H1 (cell line): ENCODE measurements at regions not wholly inside any gene's neighbourhood (a gene's known extent, or its start where the extent isn't known, plus 50 kb on each side); places are given as distances from the start of the nearest gene placed in this dataset.
"Not testable (repeated sequence)": the region's sequence is repeated elsewhere in the genome, so short reads cannot be mapped to it uniquely, and the experiment has no call there.

Source experiments
- CTCF ChIA-PET: fragments of 300-600 bp; sonication (Branson Sonifier 250); formaldehyde crosslinking; loops from one replicate; lab custom pipeline; 2021; ENCODE audit not compliant: partially characterized antibody; lab: Charles Lee
- POLR2A ChIA-PET: fragments of 300-600 bp; sonication (Branson Sonifier 250); formaldehyde crosslinking; loops from one replicate; lab custom pipeline; 2021; ENCODE audit warnings: inconsistent platforms; ENCODE audit not compliant: partially characterized antibody; lab: Charles Lee
- DNase-seq, 2 experiments: peaks; one replicate each; pipeline versions ENCODE4 v3.0.0 to v3.0.0-alpha.2; 2010 to 2022; ENCODE audit warnings: low spot score in 2 of 2, low read depth in 1 of 2, mixed read lengths in 1 of 2
- FAIRE-seq: peaks from 2 replicates; lab custom pipeline; 2011; peaks lifted over from hg19 to GRCh38; lab: Jason Lieb, UNC
- H2AFZ ChIP-seq: 2 replicates; pipeline ENCODE4 v1.8.1; 2012; ENCODE audit warnings: low read length, inconsistent platforms
- H2AK5ac ChIP-seq: 2 replicates; pipeline ENCODE4 v1.6.1; 2013; ENCODE audit warnings: low read depth, low read length
- H2BK120ac ChIP-seq: replicated peaks from 2 replicates; pipeline ENCODE3; 2013; ENCODE audit warnings: low read depth, low read length, inconsistent platforms
- H2BK12ac ChIP-seq: 2 replicates; pipeline ENCODE4 v1.6.1; 2013; ENCODE audit warnings: low read depth, low read length
- H2BK15ac ChIP-seq: 2 replicates; pipeline ENCODE4 v1.6.1; 2013; ENCODE audit warnings: low read length
- H2BK20ac ChIP-seq: 2 replicates; pipeline ENCODE4 v1.6.1; 2013; ENCODE audit warnings: low read length
- H2BK5ac ChIP-seq: 2 replicates; pipeline ENCODE4 v1.6.1; 2013; ENCODE audit warnings: low read depth, low read length
- H3K14ac ChIP-seq: 2 replicates; pipeline ENCODE4 v1.6.1; 2013; ENCODE audit warnings: inconsistent platforms; ENCODE audit not compliant: insufficient read length
- H3K18ac ChIP-seq: 2 replicates; pipeline ENCODE4 v1.6.1; 2013; ENCODE audit warnings: low read length; ENCODE audit errors: extremely low read depth
- H3K23ac ChIP-seq: 2 replicates; pipeline ENCODE4 v1.6.1; 2013; ENCODE audit warnings: inconsistent platforms; ENCODE audit not compliant: insufficient read length
- H3K23me2 ChIP-seq: 2 replicates; pipeline ENCODE4 v1.6.1; 2013; ENCODE audit warnings: low read depth, low read length
- H3K27ac ChIP-seq: 2 replicates; pipeline ENCODE4 v1.6.1; 2011; ENCODE audit warnings: low read depth, low read length, inconsistent platforms
- H3K27me3 ChIP-seq, 4 experiments: replicated peaks in 1 of 4; 1 replicate in 1 of 4; 2 replicates in 3 of 4; pipeline versions ENCODE4 v1.6.1 to v1.8.1; 2011 to 2013; ENCODE audit warnings: low read length in 3 of 4, mild to moderate bottlenecking in 3 of 4, inconsistent platforms in 2 of 4, mixed read lengths in 2 of 4, moderate library complexity in 1 of 4; ENCODE audit not compliant: control insufficient read depth in 3 of 4, insufficient read depth in 3 of 4; ENCODE audit errors: extremely low read depth in 1 of 4
- H3K36me3 ChIP-seq, 4 experiments: 2 replicates each; pipeline versions ENCODE4 v1.6.1 to v1.8.1; 2011 to 2013; ENCODE audit warnings: mild to moderate bottlenecking in 4 of 4, low read length in 3 of 4, moderate library complexity in 2 of 4, control low read depth in 1 of 4, inconsistent platforms in 1 of 4; ENCODE audit not compliant: insufficient read depth in 4 of 4, control insufficient read depth in 2 of 4
- H3K4ac ChIP-seq: replicated peaks from 2 replicates; pipeline ENCODE3; 2013; ENCODE audit warnings: low read length, low read depth, mixed read lengths, inconsistent platforms; ENCODE audit not compliant: insufficient read length
- H3K4me1 ChIP-seq, 4 experiments: replicated peaks in 1 of 4; 1 replicate in 1 of 4; 2 replicates in 3 of 4; pipeline versions ENCODE4 v1.6.1 to v1.8.1; 2011 to 2013; ENCODE audit warnings: low read length in 3 of 4, inconsistent platforms in 2 of 4, mixed read lengths in 1 of 4; ENCODE audit not compliant: insufficient read depth in 4 of 4, control insufficient read depth in 3 of 4
- H3K4me2 ChIP-seq, 2 experiments: 2 replicates each; pipeline versions ENCODE4 v1.6.1 to v1.8.1; 2011 to 2013; ENCODE audit warnings: low read depth in 2 of 2, low read length in 2 of 2, control low read depth in 1 of 2, inconsistent platforms in 1 of 2, mild to moderate bottlenecking in 1 of 2; ENCODE audit not compliant: insufficient read depth in 1 of 2
- H3K4me3 ChIP-seq, 4 experiments: fragments of 200-600, 300-600 bp in 1 of 4; sonication (generic), shearing (Covaris generic), sonication (Bioruptor Twin) in 1 of 4; 2 replicates each; pipeline versions ENCODE4 v1.5.1 to v1.8.1; 2011 to 2016; ENCODE audit warnings: low read length in 4 of 4, low read depth in 3 of 4, control low read depth in 2 of 4, inconsistent platforms in 2 of 4, mild to moderate bottlenecking in 2 of 4, mixed read lengths in 1 of 4, moderate library complexity in 1 of 4; ENCODE audit not compliant: insufficient read depth in 2 of 4; ENCODE audit errors: extremely low read depth in 1 of 4
- H3K56ac ChIP-seq: replicated peaks from 2 replicates; pipeline ENCODE3; 2013; ENCODE audit warnings: low read depth, mild to moderate bottlenecking, mixed read lengths, low read length, inconsistent platforms; ENCODE audit not compliant: insufficient read length
- H3K79me1 ChIP-seq: 2 replicates; pipeline ENCODE4 v1.6.1; 2013; ENCODE audit warnings: low read depth, low read length, control low read depth
- H3K79me2 ChIP-seq, 2 experiments: 2 replicates each; pipeline versions ENCODE4 v1.6.1 to v1.8.1; 2012 to 2013; ENCODE audit warnings: low read length in 2 of 2, mild to moderate bottlenecking in 2 of 2, inconsistent platforms in 1 of 2; ENCODE audit not compliant: insufficient read depth in 2 of 2, control insufficient read depth in 1 of 2
- H3K9ac ChIP-seq, 4 experiments: replicated peaks in 1 of 4; 1 replicate in 1 of 4; 2 replicates in 3 of 4; pipeline versions ENCODE4 v1.6.1 to v1.8.1; 2011 to 2013; ENCODE audit warnings: low read depth in 3 of 4, low read length in 3 of 4, control low read depth in 2 of 4, mild to moderate bottlenecking in 2 of 4, moderate library complexity in 2 of 4, inconsistent platforms in 1 of 4; ENCODE audit errors: extremely low read depth in 1 of 4
- H3K9me3 ChIP-seq, 2 experiments: 2 replicates each; pipeline versions ENCODE4 v1.6.1 to v1.8.1; 2012 to 2013; ENCODE audit warnings: mild to moderate bottlenecking in 2 of 2, moderate library complexity in 2 of 2, control low read depth in 1 of 2, inconsistent platforms in 1 of 2, low read depth in 1 of 2, low read length in 1 of 2, mixed read lengths in 1 of 2; ENCODE audit not compliant: insufficient read depth in 2 of 2
- H4K20me1 ChIP-seq, 2 experiments: replicated peaks in 1 of 2; 2 replicates each; pipeline versions ENCODE3 to v1.8.1; 2011 to 2013; ENCODE audit warnings: inconsistent platforms in 2 of 2, low read length in 2 of 2, mild to moderate bottlenecking in 1 of 2; ENCODE audit not compliant: insufficient read depth in 2 of 2, control insufficient read depth in 1 of 2
- H4K5ac ChIP-seq: 2 replicates; pipeline ENCODE4 v1.6.1; 2013; ENCODE audit warnings: low read length, low read depth, mixed read lengths, inconsistent platforms; ENCODE audit not compliant: insufficient read length
- H4K8ac ChIP-seq: 2 replicates; pipeline ENCODE4 v1.8.0; 2013; ENCODE audit warnings: mild to moderate bottlenecking, moderate library complexity, low read length, inconsistent platforms; ENCODE audit not compliant: insufficient read depth; ENCODE audit errors: extremely low read depth
- H4K91ac ChIP-seq: replicated peaks from 2 replicates; pipeline ENCODE3; 2013; ENCODE audit warnings: low read length, mixed read lengths, inconsistent platforms; ENCODE audit not compliant: insufficient read length
- ASH2L ChIP-seq: fragments of 200-600, 300-600 bp; sonication (generic); IDR thresholded peaks from one replicate; pipeline ENCODE4 v1.7.1; 2017; ENCODE audit warnings: low read length
- CHD2 ChIP-seq: IDR thresholded peaks from 2 replicates; pipeline ENCODE4 v1.6.1; 2012; ENCODE audit warnings: low read length, improper control_type of control experiment
- GABPA ChIP-seq: IDR thresholded peaks from 2 replicates; pipeline ENCODE4 v1.6.1; 2011; ENCODE audit warnings: mild to moderate bottlenecking, low read length, moderate library complexity, borderline replicate concordance; ENCODE audit not compliant: insufficient read depth
- TAF7 ChIP-seq: optimal IDR thresholded peaks from 2 replicates; pipeline ENCODE3; 2011; ENCODE audit warnings: low read depth, mild to moderate bottlenecking, inconsistent platforms, low read length, moderate library complexity, borderline replicate concordance
- TBP ChIP-seq: IDR thresholded peaks from 2 replicates; pipeline ENCODE4 v1.6.1; 2011; ENCODE audit warnings: low read depth, low read length, improper control_type of control experiment
- WGBS, 2 experiments: shearing (Covaris generic) in 1 of 2; methylation state at CpG; one replicate each; pipeline versions ENCODE4 v1.1.6 to v1.1.7; 2013 to 2015; ENCODE audit warnings: low lambda C conversion rate in 2 of 2, mixed read lengths in 2 of 2, inconsistent platforms in 1 of 2, low coverage in 1 of 2, missing lambda C conversion rate in 1 of 2; ENCODE audit not compliant: insufficient replicate concordance in 2 of 2, insufficient coverage in 1 of 2, insufficient read length in 1 of 2; ENCODE audit errors: extremely low coverage in 1 of 2, missing lambda C conversion rate in 1 of 2; 5-methylcytosine and 5-hydroxymethylcytosine counted together

- TF ChIP-seq TBP (no peak), GABPA (no peak), CHD2 (no peak), TAF7 (no peak), ASH2L (no peak)
Measured at GRCh38 chr7:63057265-63057664, 941.4 kb upstream of the ZNF722 start (continued).

GRCh38 chr7:63060701-63061100 lies 937.9 kb upstream of the ZNF722 start:
- H4K8ac ChIP-seq, H2BK12ac ChIP-seq, H2AFZ ChIP-seq, POLR2A ChIA-PET, H2BK15ac ChIP-seq, H3K23me2 ChIP-seq, H3K27me3 ChIP-seq, H3K79me2 ChIP-seq, H3K23ac ChIP-seq, H4K20me1 ChIP-seq, H3K36me3 ChIP-seq, H3K56ac ChIP-seq, FAIRE-seq, H3K18ac ChIP-seq, H2BK120ac ChIP-seq, H3K79me1 ChIP-seq, CTCF ChIA-PET, H3K27ac ChIP-seq, H2BK20ac ChIP-seq, H3K14ac ChIP-seq, H3K4ac ChIP-seq, H4K5ac ChIP-seq, H3K4me2 ChIP-seq, H4K91ac ChIP-seq, H3K4me1 ChIP-seq, DNase-seq, H2AK5ac ChIP-seq, H3K4me3 ChIP-seq, H2BK5ac ChIP-seq, H3K9ac ChIP-seq: not testable (repeated sequence)
- peaks cover 20 to 47% of the 10 kb centered on the region in 2 experiments; a peak in 3 of 4 replicates for H3K9me3 ChIP-seq
- 53% methylated on average over 3 of the region's 9 CpGs; no CpG with 5 or more reads in 1 of the 2 experiments for WGBS, 2 experiments
